ENCODE measurements at regions not wholly inside any gene's neighbourhood (a gene's known extent, or its start where the extent isn't known, plus 50 kb on each side); places are given as distances from the start of the nearest gene placed in this dataset.
A peak's percentile ranks its signal among the peaks of the same experiment; 100 is the strongest.

DNA sequence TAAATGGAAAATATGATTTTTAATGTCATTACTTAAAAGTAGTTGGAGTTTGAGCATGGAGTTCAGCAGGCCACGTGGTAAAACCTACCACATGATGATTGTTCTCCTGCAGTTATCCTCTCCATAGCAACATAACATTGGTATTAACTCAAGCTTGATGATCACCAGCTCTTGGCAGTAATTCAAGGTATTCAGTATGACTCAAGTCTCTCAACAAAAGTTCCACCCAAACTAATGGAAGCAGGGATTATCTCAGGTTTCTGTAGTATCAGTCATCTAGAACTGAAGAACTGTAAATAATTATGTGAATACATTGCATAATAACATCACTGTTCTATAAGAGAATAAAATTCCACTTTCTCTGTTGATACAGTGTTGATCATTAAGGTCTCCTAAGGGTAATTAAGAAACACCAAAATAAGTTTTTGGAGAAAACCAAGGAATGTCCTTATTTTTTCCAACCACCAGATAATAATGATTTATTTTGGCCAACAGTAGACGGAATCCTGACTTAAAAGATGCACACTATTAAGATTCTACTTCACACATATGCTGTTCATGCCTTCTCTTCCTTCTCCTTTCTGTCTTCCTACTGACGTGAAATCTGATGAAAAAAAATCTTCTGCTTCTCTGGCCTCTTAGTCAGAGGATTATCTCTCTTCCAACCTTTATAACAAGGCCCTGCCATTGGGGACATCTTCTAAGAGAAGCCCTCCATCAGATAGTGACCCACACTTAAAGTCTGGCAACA, 1092.3 kb downstream of the EFNB2 start:
- H3K27ac Mint-ChIP-seq, result no peak overlapping the region
- no peaks in the 10 kb centered on the region for H3K4me1 Mint-ChIP-seq
- H3K36me3 Mint-ChIP-seq (ENCODE audit: low read depth), result no peaks in the 10 kb centered on the region
- ATAC-seq (no peak), DNase-seq (no peak)
- no peaks in the 10 kb centered on the region for H3K27me3 Mint-ChIP-seq
- no peaks in the 10 kb centered on the region for H3K9me3 Mint-ChIP-seq
- no peak overlapping the region for H3K4me3 Mint-ChIP-seq

DNA sequence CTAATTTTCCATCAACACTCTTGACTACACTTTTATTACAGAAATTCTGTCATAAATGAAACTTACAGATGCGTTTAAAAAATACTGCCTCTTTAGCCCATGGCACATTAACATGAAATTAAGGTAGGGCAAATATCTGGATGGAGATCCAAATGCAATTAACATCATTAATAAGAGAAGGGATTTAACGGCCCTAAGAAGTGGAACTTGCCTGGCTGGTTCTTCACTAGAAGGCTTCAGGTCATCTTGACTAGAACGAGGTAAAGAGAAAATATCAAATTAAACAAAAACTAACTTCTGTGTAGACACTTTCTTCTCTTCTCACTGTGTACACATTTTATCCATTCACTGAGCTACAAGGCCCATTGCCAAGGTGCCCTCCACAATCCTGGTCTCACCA, 1093.4 kb downstream of the EFNB2 start:
- Mint-ChIP-seq H3K4me3 (no peak overlapping the region), H3K36me3 (ENCODE audit: low read depth) (no peaks in the 10 kb centered on the region), H3K9me3 (no peaks in the 10 kb centered on the region), H3K27ac (no peak overlapping the region), H3K27me3 (no peaks in the 10 kb centered on the region), H3K4me1 (no peaks in the 10 kb centered on the region)
- no peak for DNase-seq
- no peak for ATAC-seq

GRCh38 chr13:105441051-105441750, 1094.3 kb downstream of the EFNB2 start:
- H3K27me3 Mint-ChIP-seq, result no peaks in the 10 kb centered on the region
- no peaks in the 10 kb centered on the region for H3K36me3 Mint-ChIP-seq (ENCODE audit: low read depth)
- H3K4me3 Mint-ChIP-seq, result no peak overlapping the region
- ATAC-seq (no peak), DNase-seq (no peak)
- H3K9me3 Mint-ChIP-seq, result no peaks in the 10 kb centered on the region
- H3K4me1 Mint-ChIP-seq, result no peaks in the 10 kb centered on the region
- no peak overlapping the region for H3K27ac Mint-ChIP-seq

- no peaks in the 10 kb centered on the region for H3K36me3 Mint-ChIP-seq (ENCODE audit: low read depth)
- H3K9me3 Mint-ChIP-seq, result no peaks in the 10 kb centered on the region
- ATAC-seq (no peak), DNase-seq (no peak)
- no peak overlapping the region for H3K4me3 Mint-ChIP-seq
- H3K4me1 Mint-ChIP-seq, result no peaks in the 10 kb centered on the region
- H3K27me3 Mint-ChIP-seq, result no peaks in the 10 kb centered on the region
- no peak overlapping the region for H3K27ac Mint-ChIP-seq
Measured at GRCh38 chr13:105436943-105437342, 1098.5 kb downstream of the EFNB2 start.

- no peak for ATAC-seq
- H3K27me3 Mint-ChIP-seq, result no peaks in the 10 kb centered on the region
- H3K27ac Mint-ChIP-seq, result no peak overlapping the region
- no peaks in the 10 kb centered on the region for H3K9me3 Mint-ChIP-seq
- no peaks in the 10 kb centered on the region for H3K4me1 Mint-ChIP-seq
- H3K36me3 Mint-ChIP-seq (ENCODE audit: low read depth), result no peaks in the 10 kb centered on the region
- no peak for DNase-seq
- H3K4me3 Mint-ChIP-seq, result no peak overlapping the region
Measured at GRCh38 chr13:105432438-105432837, 1103.0 kb downstream of the EFNB2 start.

DNA sequence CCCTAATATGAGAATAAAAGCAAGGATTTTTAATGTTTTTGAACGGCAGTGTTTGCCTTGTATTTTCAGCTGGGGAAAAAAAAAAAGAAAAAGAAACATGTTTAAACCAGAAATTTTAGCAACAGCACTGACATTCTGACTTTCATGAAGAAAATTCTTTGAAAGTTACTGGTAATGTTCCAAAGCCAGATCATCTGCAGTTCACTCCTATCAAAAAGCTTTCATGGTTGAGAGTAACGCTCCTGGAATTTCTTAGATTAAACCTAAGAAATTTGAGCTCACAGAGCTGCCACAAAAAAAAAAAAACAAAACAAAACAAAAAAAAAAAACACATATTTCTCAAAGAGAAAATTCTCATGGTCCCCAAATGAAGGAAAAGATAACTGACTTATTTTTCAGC, 1106.7 kb downstream of the EFNB2 start:
- H3K27ac Mint-ChIP-seq, result no peak overlapping the region
- no peak overlapping the region for H3K4me3 Mint-ChIP-seq
- H3K4me1 Mint-ChIP-seq, result no peaks in the 10 kb centered on the region
- H3K27me3 Mint-ChIP-seq, result no peaks in the 10 kb centered on the region
- no peaks in the 10 kb centered on the region for H3K36me3 Mint-ChIP-seq (ENCODE audit: low read depth)
- H3K9me3 Mint-ChIP-seq, result no peaks in the 10 kb centered on the region
- DNase-seq (no peak), ATAC-seq (no peak)

DNA sequence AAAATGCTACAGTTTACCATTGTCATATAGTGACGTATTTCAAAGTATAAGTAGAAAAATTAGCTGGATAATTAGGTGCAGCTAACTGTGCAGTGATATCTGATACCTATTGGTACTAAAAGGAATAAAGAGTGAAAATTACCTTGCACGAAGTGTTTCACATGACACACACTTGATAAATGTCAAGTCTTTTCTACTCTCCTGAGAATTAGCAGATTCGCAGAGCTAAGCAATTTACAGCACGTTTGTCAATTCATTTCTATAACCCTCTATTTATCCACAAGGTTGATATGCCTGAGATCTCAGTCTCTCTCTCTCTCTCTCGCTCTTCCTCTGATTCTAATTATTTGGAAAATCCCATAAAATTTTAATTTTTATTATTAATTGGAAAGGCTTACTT, 1109.0 kb downstream of the EFNB2 start:
- Mint-ChIP-seq H3K27me3 (no peaks in the 10 kb centered on the region), H3K27ac (no peak overlapping the region), H3K4me1 (no peaks in the 10 kb centered on the region), H3K36me3 (ENCODE audit: low read depth) (no peaks in the 10 kb centered on the region), H3K4me3 (no peak overlapping the region), H3K9me3 (no peaks in the 10 kb centered on the region)
- DNase-seq (no peak), ATAC-seq (no peak)

- Mint-ChIP-seq H3K4me1 (no peaks in the 10 kb centered on the region), H3K27ac (no peak overlapping the region), H3K36me3 (ENCODE audit: low read depth) (no peaks in the 10 kb centered on the region), H3K4me3 (no peak overlapping the region), H3K27me3 (peaks cover 2% of the 10 kb centered on the region), H3K9me3 (no peaks in the 10 kb centered on the region)
- ATAC-seq (no peak), DNase-seq (no peak)
Measured at GRCh38 chr13:105414639-105415038, 1120.8 kb downstream of the EFNB2 start.

DNA sequence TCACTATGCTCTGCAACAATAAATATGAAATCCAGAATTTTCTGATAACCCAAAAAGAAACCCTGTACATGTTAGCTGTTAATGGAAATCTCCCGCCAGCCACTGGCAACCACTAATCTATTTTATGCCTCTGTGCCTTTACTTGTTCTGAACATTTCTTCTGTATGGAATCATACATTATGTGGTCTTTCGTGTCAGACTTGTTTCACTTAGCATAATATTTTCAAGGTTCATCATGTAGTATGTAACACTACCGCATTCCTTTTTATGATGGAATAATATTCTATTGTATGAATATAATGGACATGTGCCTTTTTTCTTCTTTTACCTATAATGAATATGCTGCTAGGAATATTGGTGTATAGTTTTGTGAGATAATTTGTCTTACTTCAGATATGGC, 1123.3 kb downstream of the EFNB2 start:
- no peak for ATAC-seq
- no peak overlapping the region for H3K27ac Mint-ChIP-seq
- no peaks in the 10 kb centered on the region for H3K4me1 Mint-ChIP-seq
- H3K27me3 Mint-ChIP-seq, result no peaks in the 10 kb centered on the region
- no peak overlapping the region for H3K4me3 Mint-ChIP-seq
- no peaks in the 10 kb centered on the region for H3K9me3 Mint-ChIP-seq
- DNase-seq, result no peak
- no peaks in the 10 kb centered on the region for H3K36me3 Mint-ChIP-seq (ENCODE audit: low read depth)

GRCh38 chr13:105410602-105411001, 1124.9 kb downstream of the EFNB2 start:
- peak; percentile 35 for DNase-seq
- H3K4me3 Mint-ChIP-seq, result no peak overlapping the region
- ATAC-seq, result no peak
- no peaks in the 10 kb centered on the region for H3K36me3 Mint-ChIP-seq (ENCODE audit: low read depth)
- H3K27me3 Mint-ChIP-seq, result no peaks in the 10 kb centered on the region
- no peaks in the 10 kb centered on the region for H3K4me1 Mint-ChIP-seq
- H3K9me3 Mint-ChIP-seq, result no peaks in the 10 kb centered on the region
- no peak overlapping the region for H3K27ac Mint-ChIP-seq

GRCh38 chr13:105406551-105406950, 1128.9 kb downstream of the EFNB2 start:
- no peak for ATAC-seq
- Mint-ChIP-seq H3K27me3 (no peaks in the 10 kb centered on the region), H3K9me3 (no peaks in the 10 kb centered on the region), H3K36me3 (ENCODE audit: low read depth) (no peaks in the 10 kb centered on the region), H3K4me1 (no peaks in the 10 kb centered on the region), H3K4me3 (no peak overlapping the region), H3K27ac (no peak overlapping the region)
- DNase-seq, result no peak

DNA sequence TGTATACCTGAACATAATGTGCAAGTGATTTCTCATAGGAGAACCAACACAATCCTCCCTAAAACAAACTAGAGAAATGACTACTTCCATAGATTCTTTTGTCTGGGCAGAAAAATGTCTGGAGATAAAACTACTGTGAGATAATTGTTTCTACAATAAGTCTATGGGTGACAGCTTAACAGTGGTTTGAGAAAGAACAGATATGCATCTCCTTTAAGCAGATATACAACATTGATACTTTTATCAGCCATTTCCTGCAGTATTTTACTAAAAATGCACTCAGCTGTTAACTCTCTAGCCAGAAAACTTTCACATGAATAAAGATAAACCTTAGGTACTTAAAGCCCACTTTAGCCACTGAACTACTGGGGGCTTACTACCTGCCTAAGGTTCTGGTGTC, 1132.4 kb downstream of the EFNB2 start:
- H3K4me1 Mint-ChIP-seq, result no peaks in the 10 kb centered on the region
- H3K36me3 Mint-ChIP-seq (ENCODE audit: low read depth), result no peaks in the 10 kb centered on the region
- H3K4me3 Mint-ChIP-seq, result no peak overlapping the region
- no peaks in the 10 kb centered on the region for H3K27me3 Mint-ChIP-seq
- H3K27ac Mint-ChIP-seq, result no peak overlapping the region
- no peaks in the 10 kb centered on the region for H3K9me3 Mint-ChIP-seq
- DNase-seq (no peak), ATAC-seq (no peak)

DNA sequence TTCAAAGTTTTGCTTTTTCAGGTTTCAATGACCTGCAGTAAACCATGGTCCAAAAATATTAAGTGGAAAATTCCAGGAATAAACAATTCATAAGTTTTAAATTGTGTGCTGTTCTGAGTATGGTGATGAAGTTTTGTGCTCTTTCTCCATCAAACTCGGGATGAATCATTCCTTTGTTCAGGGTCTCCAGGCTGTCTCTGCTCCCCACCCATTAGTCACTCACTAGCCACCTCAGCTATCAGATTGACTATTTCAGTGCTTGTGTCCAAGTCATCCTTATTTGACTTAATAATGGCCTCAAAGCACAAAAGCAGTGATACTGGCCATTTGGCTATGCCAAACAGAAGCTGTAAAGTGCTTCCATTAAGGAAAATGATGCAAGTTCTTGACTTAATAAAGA, 1140.4 kb downstream of the EFNB2 start:
- no peaks in the 10 kb centered on the region for H3K27me3 Mint-ChIP-seq
- no peak for DNase-seq
- no peak overlapping the region for H3K27ac Mint-ChIP-seq
- H3K9me3 Mint-ChIP-seq, result no peaks in the 10 kb centered on the region
- H3K4me1 Mint-ChIP-seq, result no peaks in the 10 kb centered on the region
- no peaks in the 10 kb centered on the region for H3K36me3 Mint-ChIP-seq (ENCODE audit: low read depth)
- H3K4me3 Mint-ChIP-seq, result no peak overlapping the region
- ATAC-seq, result no peak

DNA sequence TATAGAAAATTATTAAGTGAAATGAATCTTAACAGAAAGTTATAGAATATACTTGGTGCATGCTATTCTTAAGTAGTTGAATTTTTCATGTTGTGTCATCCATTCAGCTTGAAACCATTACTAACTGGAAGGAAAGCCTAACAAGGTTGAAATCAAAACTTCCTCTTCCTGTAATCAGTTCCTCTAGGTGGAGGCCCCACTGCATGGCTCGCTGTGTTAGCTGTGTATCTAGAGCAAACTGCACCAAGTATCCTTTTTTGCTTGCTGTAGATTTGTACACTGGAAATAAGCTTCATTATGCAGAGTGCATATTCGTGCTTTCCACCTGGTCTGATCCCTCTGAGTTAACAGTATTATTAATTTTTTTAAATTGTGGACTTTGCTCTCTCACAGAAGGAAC, 1146.1 kb downstream of the EFNB2 start:
- Mint-ChIP-seq H3K27me3 (no peaks in the 10 kb centered on the region), H3K4me3 (no peak overlapping the region), H3K27ac (no peak overlapping the region), H3K4me1 (no peaks in the 10 kb centered on the region), H3K36me3 (ENCODE audit: low read depth) (no peaks in the 10 kb centered on the region), H3K9me3 (no peaks in the 10 kb centered on the region)
- no peak for ATAC-seq
- DNase-seq, result no peak

- no peaks in the 10 kb centered on the region for H3K36me3 Mint-ChIP-seq (ENCODE audit: low read depth)
- H3K27me3 Mint-ChIP-seq, result no peaks in the 10 kb centered on the region
- DNase-seq (no peak), ATAC-seq (no peak)
- H3K9me3 Mint-ChIP-seq, result no peaks in the 10 kb centered on the region
- no peak overlapping the region for H3K4me3 Mint-ChIP-seq
- H3K4me1 Mint-ChIP-seq, result no peaks in the 10 kb centered on the region
- H3K27ac Mint-ChIP-seq, result no peak overlapping the region
Measured at GRCh38 chr13:105377452-105377851, 1158.0 kb downstream of the EFNB2 start.
